ENCODE measurements at regions not wholly inside any gene's neighbourhood (a gene's known extent, or its start where the extent isn't known, plus 50 kb on each side); places are given as distances from the start of the nearest gene placed in this dataset.

- TF ChIP-seq CTCF (IDR thresholded peaks at IDR 0.05; ENCODE audit: insufficient read depth, low read length, poor library complexity, severe bottlenecking), result no peak
- TF ChIP-seq EZH2phosphoT487 (conservative IDR thresholded peaks at IDR 0.05; ENCODE audit: low read length), result no peak
Measured at GRCh38 chr15:24878153-24878552, 76.6 kb upstream of the SNRPN start.

All from SU-DHL-6 (cell line).